GM19397 (cell line): ENCODE measurements at regions not wholly inside any gene's neighbourhood (a gene's known extent, or its start where the extent isn't known, plus 50 kb on each side); places are given as distances from the start of the nearest gene placed in this dataset.

Source experiments
- ATAC-seq: cut with Tn5 transposase; IDR thresholded peaks from one replicate; pipeline ENCODE4 v1.9.1; 2021; ENCODE audit warnings: mild to moderate bottlenecking, moderate library complexity; ENCODE audit not compliant: unreplicated experiment

DNA sequence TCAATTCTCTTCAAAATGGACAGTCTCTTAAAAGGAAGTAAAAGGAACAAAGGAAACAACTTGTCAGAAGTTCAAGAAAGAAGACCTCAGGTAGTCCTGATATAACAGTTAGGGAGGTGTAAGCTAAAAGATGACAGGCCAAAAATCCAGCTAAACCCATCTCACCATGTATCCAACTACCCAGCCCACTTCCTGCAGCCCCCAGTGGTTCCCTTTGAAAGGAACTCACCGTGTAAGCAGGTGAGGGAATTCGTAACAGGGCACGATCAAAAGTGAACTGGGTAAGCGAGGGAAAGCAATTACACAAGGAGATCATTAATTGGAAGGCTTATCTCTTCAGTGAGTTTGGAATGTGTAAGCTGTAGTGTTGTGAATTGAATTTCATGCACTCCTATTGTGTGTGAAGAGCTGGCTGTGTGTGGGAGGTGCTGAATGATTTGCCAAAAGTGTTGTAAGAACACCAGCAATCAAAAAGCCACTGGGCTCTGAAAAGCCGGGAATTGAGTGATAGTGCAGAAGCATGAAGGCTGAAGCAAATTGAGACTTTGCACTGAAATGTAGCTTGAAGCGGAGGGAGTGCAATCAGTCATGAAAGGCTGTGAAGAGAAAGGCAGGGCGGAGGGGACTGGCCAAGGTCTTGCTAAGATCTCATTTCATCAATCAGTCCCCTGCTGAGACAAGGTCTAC lies 914.2 kb upstream of the LCORL start:
- ATAC-seq: no peak

DNA sequence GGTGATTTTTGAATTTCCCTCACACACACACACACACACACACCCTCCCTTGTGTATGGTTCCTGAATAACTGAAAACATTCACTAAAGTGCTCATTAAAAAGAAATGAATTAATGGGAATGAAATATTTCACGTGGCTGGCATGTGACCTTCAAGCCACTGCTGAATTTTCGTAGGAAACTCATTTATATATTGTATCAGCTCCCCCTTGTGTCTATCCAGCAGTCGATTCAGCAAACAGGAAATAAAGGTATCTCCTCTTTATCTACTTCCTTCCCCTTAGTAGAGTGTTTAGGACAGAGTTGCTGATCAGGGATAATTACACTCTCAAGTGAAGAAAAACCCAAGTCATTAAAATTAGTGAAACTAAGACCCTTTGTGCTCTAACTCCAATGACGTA lies 912.6 kb upstream of the LCORL start:
- ATAC-seq: no peak

DNA sequence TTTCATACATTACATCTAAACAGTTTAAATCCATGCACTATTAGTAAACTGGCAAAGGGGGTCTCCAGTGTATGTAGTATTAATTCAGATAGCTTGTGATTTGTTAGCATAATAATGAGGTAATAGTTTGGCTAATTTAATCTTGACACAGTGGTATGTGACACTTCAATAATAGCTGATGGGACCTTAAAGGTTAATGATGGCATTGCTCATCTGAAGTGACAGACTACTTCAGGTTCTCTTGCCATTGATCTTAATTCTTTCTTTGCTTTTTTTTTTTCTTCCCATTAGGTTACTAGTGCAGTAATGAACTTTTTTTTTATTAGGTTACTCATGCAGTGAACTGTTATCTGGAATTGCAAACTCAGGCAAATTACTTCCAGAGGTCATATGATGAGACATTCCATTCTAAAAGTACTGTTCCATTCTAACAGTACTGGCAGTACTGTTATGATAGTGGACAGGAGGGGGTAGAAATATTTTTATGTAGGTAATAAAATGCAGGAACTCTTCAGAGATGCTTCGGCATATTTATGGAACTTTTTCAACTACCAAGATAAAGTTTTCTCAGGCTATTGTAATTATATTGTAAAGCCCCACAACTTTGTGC lies 911.3 kb upstream of the LCORL start:
- ATAC-seq: no peak

DNA sequence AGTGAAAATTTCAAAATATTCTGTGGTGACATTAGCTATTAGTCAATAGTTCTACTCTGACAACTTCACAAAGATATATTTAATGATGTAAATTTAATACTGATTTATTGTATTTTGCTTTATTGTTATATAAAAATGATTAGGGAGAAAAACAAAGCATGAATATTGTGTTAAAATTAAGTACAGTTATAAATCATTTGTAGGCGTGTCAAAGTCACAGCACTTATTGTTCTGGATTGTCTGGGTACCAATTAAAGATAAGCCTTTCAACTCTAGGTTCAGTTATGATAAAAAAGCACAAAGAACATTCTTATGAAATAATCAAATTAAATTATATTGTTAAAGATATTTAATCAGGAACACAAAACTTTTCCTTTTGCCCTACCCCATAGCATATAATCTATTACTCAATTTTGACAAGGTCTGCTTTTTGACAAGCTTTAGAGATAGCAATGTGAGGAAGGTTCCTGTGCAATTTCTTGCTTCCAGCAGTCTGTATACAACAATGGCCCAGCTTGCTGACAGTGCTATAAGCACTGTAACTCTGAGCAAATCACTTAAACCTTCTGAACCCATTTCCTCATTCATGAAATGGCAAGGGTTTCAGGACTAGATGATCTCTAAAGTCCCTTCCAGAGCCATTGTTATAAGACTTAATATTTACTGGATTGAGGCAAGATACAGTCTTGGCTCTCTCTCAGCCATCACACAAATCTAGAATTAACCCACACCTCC lies 910.3 kb upstream of the LCORL start:
- no peak for ATAC-seq

DNA sequence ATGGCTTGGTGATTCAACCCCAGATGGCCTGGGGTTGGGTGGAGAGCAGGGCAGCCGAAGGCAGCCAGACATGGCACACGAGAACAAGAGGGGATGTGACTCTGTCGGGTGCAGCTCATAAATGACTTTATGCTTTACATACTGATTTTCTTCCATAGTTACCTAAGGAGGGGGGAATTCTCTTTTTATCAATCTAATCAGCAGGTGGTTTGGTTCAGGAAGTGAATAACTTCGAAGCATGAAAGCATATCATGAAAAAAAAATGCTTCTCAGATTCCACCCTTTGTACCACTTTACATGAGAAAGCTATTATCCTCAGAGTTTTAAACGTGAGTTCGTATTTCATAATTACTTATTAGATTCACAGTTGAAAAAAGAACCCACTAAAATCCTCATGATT lies 908.9 kb upstream of the LCORL start:
- no peak for ATAC-seq

DNA sequence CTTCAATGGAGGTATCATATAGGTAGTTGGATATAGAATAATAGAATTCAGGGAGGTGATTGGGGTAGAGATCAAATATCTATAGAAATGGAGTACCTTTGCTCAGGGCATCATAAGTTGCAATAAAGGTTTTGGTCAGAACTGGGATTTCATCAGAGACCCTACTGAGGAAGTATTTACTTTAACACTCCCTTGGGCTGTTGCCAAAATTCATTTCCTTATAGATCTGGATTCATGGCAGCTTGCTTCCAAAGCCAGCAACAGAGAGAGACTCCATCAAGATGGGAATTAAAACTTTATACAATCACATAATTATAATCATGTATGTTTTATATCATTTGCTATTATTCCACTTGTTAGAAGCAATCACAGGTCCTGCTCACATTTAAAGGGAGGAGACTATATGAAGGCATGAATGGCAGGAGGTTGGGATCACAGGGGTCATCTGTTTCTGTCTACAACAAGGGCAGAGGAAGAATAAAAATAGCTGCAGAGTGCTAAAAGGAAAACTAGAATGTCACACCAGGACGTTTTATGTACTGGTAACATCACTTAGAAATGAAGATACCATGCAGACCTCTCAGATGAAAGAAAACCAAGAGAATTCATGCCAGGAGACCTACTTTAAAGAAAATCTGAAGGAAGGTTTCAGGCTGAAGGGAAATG lies 902.1 kb upstream of the LCORL start:
- ATAC-seq: no peak

DNA sequence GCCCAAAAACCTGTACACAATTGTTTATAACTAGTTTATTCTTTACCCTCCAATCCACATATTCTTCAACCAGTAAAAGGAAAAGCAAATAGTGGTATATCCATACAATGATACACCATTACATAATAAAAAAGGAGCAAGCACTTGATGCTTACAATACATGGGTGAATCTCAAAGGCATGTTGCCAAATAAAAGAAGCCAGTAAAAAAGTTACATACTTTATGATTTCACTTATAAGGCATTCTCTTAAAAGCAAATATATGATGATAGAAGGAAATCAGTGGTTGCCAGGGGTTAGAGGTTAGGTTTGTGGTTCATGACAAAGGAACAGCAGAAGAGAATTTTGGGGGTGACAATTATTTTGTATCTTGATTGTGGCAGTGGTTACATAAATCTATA lies 896.1 kb upstream of the LCORL start:
- no peak for ATAC-seq

DNA sequence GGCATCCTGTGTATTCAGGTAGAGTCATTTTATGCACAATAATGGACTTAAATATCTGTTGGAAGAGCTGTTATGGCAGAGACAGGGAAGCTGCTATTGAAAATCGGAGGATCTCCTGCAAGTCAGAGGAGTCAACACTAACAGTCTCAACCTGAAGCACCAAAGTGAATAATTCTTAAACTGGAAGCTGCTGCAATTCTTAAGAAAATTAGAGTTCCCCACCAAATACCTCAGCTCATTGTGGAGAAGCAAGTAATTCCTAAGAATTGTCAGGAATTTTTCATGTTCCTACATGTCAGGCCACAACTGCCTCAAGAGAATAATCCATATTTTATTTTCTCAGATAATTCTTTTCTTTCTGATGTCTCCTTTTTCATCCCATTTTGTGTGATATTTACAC lies 892.6 kb upstream of the LCORL start:
- no peak for ATAC-seq

DNA sequence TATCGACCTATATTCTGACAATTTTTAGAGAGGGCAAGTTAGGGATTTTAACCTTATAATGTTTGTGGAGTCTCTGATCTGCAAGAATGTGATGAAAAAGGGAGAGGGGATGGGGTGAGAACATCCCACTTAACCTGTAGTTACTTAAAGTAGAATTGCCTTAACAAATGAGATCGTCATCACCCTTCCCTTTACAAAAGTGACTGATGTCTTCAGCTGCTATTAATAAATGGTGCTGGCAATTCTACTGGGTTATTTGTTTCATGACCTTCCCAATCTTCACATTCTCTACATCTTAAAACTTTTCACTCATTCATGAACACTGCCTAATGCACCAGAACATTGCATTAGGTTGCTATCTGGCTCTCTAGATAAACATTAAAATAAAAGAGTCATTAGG lies 873.4 kb upstream of the LCORL start:
- no peak for ATAC-seq

DNA sequence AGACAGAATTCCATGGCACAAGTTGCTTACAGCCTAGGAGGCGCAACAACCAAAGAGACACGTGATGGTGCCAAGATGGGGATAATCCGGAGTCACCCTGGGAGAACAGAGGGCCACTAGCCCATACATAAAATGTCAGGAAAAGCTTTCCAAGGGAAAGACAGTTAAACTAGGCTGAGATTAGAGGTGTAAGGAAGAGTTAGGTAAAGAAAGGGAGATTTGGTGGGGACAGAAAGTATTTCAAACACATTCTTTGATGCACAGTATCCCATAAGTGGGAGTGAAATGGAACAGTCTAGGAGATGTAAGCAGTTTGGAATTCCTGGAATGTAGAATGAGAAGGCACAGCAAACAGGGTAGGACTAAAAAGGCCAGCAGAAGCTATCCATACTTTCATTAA lies 860.9 kb upstream of the LCORL start:
- ATAC-seq: no peak

DNA sequence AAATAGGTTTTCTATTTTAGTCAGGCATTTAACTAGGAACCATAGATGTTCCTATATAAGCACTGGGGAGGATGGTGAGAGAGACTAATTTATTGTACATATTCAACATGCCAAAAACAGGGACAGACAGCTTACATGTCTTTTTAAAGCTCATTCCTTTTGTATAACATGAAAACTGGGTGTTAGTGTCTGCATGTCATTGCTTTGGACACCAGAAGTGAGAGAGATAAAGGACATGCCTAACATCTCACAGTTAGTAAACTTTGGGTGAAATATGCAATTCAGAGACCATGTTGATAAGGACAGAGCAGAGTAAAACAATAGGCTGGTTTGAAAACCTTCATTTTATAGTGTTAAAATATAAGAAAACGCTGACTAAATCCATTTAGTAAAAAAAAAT lies 860.0 kb upstream of the LCORL start:
- ATAC-seq: no peak

DNA sequence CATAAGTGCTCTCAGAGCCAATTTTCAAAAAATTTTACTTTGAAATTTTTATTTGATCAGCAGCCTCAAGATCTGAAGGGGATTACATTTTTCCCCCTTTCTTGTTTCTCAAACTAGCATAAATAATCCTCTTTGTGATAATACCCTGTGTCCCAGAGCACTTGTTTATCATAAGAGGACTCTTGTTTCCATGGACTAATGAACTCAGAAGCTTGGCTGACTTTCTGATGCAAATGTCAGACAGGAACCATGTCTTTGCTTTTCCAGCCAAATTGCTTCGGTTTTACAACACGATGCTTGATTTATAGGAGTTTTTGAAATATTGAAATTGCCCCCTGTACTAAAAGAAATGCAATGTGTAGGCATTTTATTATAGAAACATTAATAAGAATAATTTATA lies 859.3 kb upstream of the LCORL start:
- ATAC-seq: no peak

DNA sequence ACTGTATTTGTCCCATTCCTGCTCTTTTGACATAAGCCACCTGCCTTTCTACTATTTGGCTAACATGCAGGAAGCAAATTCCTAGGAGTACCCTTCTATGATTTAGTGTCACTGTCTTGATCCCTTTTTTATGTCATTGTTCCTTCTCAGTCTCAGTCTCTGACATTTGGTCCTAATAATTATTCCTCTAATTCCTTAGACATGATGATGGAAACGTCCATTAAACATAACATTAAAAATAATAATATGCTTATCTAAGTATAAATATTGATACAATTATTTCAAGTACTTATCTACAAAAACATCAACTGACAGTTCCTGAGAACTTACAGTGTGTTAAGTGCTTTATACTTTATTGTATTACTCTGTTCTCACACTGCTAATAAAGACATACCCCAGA lies 857.0 kb upstream of the LCORL start:
- no peak for ATAC-seq

DNA sequence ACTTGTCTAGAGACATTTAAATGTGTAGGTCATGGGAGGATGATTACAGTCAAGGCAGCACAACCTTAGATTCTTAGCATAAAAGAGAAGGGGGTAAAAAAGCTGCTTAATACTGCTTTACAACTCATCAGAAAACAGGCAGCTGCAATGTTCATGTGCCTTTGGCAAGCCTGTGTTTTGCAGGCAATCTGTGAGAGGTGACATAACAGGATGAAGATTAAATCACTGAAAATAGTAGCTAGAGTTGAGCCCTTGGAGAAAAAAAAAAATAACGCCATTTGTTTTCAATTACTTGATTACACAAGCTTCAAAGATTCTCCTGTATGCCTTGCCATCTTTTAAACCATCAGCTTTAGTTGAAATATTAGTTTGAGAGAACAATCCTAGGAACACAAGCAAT lies 847.6 kb upstream of the LCORL start:
- no peak for ATAC-seq

DNA sequence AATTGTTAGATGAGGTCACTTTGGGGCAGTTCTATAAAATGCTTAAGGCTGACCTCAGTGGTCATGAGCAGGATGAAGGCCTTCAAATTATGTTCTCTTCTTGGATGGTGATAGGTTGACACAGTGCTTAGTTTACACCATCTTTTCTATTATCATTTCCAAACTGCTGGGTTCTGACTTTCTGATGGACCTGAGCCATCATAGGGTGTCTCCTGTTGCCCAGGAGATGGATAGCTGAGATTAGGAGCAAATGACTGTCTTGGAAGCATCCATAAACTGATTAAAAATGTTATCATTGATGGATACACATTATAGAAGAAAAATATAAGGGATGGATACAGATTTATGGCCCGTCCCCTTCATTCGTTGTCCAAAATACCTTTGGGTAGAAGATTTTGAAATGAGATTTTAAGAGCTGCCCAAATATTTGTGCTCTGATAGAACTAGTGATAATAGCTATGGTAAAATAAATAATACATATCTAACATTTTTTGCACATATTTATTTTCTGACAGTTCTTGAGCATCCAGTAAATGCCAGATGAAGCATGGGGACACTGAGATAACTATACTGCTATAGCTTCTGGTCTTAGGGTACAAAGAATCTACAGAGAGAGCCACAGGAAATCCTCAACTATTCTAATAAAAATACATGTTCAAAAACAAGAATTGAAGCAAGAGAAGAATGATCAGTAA lies 839.4 kb upstream of the LCORL start:
- ATAC-seq: no peak

DNA sequence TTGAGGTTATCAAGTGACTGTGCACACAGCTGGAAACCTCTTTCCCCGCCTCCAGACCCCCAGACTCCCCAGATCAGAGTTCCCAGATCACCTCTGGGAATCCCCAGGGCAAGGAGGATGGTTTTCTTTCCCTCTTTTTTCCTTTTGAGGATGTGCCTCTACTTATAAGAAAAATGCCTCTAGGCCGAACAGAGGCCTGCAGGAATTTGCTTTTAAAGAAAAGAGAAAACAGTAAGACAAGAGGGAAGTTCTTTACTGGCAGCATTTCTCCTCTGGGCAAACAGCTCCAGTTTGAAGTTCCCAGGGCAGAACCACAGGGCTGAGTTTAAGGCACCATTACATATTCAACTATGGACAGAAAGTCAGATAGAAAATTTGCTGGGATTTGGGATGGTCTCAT lies 837.9 kb upstream of the LCORL start:
- ATAC-seq: no peak

DNA sequence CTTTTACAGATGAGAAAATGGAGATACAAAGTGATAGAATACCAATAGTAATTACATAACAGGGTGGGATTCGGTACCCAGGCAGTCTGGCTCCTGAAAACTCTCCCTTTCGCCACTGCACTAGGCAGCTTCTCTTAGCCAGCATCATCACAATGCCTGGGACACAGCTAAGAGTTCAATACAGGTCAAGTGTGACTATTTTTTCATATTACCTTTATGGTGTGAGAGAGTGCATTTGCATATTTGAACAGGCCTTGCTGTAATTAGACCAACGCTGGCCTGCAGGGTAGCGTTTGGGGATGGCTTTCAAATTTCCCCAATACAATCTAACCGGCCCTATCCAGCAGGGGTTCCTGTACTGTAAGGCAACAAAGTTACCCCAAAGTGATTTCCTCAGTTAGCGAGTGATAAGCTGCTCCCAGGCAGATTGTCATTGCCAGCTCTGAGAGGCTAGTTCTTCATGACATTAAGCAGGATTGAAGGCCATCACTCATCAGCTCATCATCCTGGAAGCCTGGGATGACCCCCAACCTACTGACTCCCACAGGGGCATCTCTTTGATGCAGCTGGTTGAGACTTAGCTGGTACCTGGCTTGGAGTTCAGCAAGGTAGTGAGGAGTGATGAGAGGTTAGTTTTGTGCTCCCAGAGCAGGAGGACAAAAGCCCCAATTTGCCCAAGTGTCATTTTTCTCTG lies 836.8 kb upstream of the LCORL start:
- no peak for ATAC-seq

DNA sequence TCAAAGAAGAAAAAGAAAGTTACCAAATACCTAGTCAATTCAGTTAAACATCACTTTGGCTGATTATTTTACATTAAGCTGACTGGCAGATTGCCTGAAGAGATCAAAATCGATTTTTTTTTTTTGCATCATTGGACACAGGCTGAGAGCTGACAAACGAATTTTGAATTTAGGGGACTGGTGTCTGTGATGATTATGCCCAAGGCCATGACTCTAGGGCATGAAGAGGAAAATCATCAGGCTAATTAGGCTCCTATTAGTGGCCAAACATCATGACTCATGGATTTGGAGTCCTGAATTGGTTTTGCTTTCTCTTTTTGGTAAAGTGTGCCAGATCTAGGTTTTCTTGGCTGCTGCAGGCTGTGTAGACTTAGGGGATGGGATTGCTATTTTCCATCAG lies 829.3 kb upstream of the LCORL start:
- no peak for ATAC-seq

DNA sequence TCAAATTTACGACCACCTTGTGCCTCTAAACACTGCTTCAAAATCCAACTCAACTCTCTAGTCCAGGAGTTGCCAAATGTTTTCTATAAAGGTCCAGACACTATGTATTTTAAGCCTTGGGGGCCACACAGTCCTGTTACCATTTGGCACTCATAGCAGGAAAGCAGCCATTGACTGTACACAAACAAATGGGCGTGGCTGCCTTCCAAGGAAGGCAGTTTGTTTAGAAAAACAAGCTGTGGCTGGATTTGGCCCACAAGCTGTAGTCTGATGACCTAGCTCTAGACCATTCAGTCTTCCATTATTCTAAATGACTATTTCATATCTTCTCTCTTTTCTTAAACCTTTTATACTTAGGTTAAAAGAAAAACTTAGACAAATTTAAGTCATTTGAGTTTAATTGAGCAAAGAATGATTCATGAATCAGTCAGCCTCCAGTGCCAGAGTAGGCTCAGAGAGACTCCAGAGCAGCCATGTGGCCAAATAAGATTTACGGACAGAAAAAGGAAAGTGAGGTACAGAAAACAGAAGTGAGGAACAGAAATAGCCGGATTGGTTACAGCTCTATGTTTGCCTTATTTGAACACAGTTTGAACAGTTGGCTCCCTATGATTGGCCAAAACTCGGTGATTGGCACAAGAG lies 825.8 kb upstream of the LCORL start:
- ATAC-seq: no peak

DNA sequence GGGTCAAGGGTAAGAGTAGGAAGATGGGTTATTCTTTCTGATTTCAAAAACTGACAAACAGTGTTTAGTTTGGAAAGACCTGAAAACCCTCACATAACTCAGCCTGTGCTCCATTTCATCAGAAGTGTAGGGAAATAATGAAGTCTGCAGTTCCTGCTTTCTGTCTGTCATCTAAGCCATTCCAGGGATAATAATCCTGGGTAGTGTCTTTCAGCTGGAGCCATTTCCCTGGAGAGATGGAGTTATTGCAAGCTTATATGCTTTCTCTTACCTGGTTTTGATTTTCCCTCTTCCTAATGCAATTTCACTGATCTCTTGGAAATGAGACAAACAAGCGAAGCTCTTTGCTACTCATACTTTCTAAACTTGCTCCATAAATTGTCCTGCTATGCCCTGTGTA lies 824.8 kb upstream of the LCORL start:
- ATAC-seq: no peak
